Gastroesophageal sphincter (tissue), 3 donors: ENCODE measurements at regions not wholly inside any gene's neighbourhood (a gene's known extent, or its start where the extent isn't known, plus 50 kb on each side); places are given as distances from the start of the nearest gene placed in this dataset.

Source experiments
- POLR2A ChIP-seq, 2 donors: fragments of 450-650 bp; IDR thresholded peaks; one replicate each; pipeline ENCODE4 v1.6.1; 2017; ENCODE audit warnings: antibody characterized with exemption in 2 of 2, mild to moderate bottlenecking in 2 of 2, moderate library complexity in 1 of 2
- TF ChIP-seq, protein P1 (sequence below), 4 experiments: fragments of 200-600 bp in 2 of 4; fragments of 450-650 bp in 2 of 4; sonication (generic) in 1 of 4; IDR thresholded peaks; one replicate each; pipeline ENCODE4 v1.5.1; 2017 to 2019; ENCODE audit warnings: antibody characterized with exemption in 4 of 4, mild to moderate bottlenecking in 2 of 4, moderate library complexity in 2 of 4

DNA sequence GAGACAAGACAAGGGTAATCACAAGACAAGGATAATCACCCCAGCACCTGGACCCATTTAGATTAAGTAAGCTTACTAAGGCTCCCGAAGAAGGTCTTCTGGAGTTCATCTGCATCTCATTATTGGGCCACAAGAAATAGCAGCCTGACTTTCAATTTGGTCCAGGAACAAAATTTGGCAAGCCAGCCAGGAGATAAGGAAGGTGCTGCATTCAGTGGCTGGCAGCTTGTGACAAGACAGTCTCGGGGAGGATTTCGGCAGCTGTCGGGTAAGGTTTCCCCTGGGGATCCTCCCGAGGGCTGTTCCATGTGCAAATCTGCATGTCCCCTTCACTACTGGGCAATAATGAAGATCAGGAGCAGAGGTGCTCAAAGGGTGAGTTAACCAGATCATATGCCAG is 195.2 kb downstream of the FCRL5 start:
- TF ChIP-seq, protein P1, sequence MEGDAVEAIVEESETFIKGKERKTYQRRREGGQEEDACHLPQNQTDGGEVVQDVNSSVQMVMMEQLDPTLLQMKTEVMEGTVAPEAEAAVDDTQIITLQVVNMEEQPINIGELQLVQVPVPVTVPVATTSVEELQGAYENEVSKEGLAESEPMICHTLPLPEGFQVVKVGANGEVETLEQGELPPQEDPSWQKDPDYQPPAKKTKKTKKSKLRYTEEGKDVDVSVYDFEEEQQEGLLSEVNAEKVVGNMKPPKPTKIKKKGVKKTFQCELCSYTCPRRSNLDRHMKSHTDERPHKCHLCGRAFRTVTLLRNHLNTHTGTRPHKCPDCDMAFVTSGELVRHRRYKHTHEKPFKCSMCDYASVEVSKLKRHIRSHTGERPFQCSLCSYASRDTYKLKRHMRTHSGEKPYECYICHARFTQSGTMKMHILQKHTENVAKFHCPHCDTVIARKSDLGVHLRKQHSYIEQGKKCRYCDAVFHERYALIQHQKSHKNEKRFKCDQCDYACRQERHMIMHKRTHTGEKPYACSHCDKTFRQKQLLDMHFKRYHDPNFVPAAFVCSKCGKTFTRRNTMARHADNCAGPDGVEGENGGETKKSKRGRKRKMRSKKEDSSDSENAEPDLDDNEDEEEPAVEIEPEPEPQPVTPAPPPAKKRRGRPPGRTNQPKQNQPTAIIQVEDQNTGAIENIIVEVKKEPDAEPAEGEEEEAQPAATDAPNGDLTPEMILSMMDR (IDR thresholded peaks at IDR 0.05): no peak
- TF ChIP-seq POLR2A (IDR thresholded peaks at IDR 0.05): no peak
